HAP-1 (cell line): ENCODE measurements at regions not wholly inside any gene's neighbourhood (a gene's known extent, or its start where the extent isn't known, plus 50 kb on each side); places are given as distances from the start of the nearest gene placed in this dataset.
"Not testable (repeated sequence)": the region's sequence is repeated elsewhere in the genome, so short reads cannot be mapped to it uniquely, and the experiment has no call there.

ENCODE experiments used
- DNase-seq, 2 experiments: peaks; one replicate each; pipeline ENCODE4 v3.0.0-alpha.2; 2016 to 2020; ENCODE audit warnings: low spot score in 2 of 2
- H3K27me3 ChIP-seq: fragments of 250-450 bp; sonication (Bioruptor Pico); 2 replicates; pipeline ENCODE4 v1.5.1; 2020; ENCODE audit warnings: low read depth, mild to moderate bottlenecking, moderate library complexity
- H3K36me3 ChIP-seq: fragments of 250-450 bp; sonication (Bioruptor Pico); replicated peaks from 2 replicates; pipeline ENCODE4 v1.5.1; 2020; ENCODE audit warnings: mild to moderate bottlenecking
- H3K4me1 ChIP-seq: fragments of 250-450 bp; sonication (Bioruptor Pico); 2 replicates; pipeline ENCODE4 v1.5.1; 2020; ENCODE audit warnings: mild to moderate bottlenecking
- H3K4me3 ChIP-seq: fragments of 250-450 bp; sonication (Bioruptor Pico); 2 replicates; pipeline ENCODE4 v1.5.1; 2020; ENCODE audit warnings: mild to moderate bottlenecking, moderate library complexity
- H3K9me3 ChIP-seq: fragments of 250-450 bp; sonication (Bioruptor Pico); 2 replicates; pipeline ENCODE4 v1.5.1; 2020; ENCODE audit warnings: mild to moderate bottlenecking, moderate library complexity
- in situ Hi-C: fragments of 300-500 bp; cut with MboI; formaldehyde crosslinking; loops from 3 replicates; pipeline ENCODE4 v1.14.3; 2020; ENCODE audit warnings: low sequenced_read_pairs, inconsistent platforms, mixed read lengths

DNA sequence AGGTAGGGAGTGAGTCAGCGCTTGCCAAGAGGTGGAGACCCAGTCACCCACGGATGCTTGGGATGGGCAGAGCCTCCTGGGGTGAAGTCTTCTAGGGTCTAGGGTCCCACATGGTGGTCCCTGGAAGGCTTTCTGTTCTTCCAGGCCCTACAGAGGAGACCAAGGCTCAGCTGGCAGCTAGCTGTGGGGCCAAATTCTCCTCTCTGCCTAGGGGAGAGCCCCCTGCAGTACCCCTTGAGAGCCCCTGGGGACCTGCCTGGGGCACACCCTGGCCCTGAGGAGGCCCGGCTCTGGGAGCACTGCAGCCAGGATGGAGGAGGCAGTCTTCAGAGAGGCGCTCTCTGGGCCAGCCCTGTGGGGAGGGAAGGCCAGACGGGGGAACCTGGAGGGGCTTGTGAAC lies 128.6 kb upstream of the SMURF2 start:
- DNase-seq, H3K27me3 ChIP-seq, H3K36me3 ChIP-seq, H3K4me1 ChIP-seq, in situ Hi-C loops, H3K4me3 ChIP-seq, H3K9me3 ChIP-seq: not testable (repeated sequence)

DNA sequence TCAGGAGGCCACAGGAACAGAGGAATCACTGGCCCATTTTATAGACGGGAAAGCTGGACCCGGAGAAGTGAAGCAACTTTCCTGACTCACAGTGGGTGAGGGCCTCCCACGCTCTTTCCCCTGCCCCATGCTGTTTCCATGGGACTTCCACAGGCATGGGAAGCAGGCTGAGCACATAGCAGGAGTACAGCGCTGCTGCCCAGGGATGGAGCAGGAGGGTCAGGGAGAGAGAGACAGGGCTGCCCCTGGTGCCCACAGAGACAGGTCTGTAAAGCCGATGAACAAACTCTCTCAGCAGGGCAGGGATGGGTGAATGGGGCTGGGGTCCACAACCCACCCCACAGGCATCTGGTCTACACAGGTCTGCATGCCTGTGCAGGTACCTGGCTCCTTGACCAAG lies 128.1 kb upstream of the SMURF2 start:
- H3K27me3 ChIP-seq, H3K9me3 ChIP-seq, H3K36me3 ChIP-seq, H3K4me3 ChIP-seq, H3K4me1 ChIP-seq, in situ Hi-C loops, DNase-seq: not testable (repeated sequence)

GRCh38 chr17:64789061-64789445 lies 126.9 kb upstream of the SMURF2 start:
- in situ Hi-C loops, H3K4me1 ChIP-seq, H3K36me3 ChIP-seq, H3K4me3 ChIP-seq, H3K9me3 ChIP-seq, H3K27me3 ChIP-seq, DNase-seq: not testable (repeated sequence)

DNA sequence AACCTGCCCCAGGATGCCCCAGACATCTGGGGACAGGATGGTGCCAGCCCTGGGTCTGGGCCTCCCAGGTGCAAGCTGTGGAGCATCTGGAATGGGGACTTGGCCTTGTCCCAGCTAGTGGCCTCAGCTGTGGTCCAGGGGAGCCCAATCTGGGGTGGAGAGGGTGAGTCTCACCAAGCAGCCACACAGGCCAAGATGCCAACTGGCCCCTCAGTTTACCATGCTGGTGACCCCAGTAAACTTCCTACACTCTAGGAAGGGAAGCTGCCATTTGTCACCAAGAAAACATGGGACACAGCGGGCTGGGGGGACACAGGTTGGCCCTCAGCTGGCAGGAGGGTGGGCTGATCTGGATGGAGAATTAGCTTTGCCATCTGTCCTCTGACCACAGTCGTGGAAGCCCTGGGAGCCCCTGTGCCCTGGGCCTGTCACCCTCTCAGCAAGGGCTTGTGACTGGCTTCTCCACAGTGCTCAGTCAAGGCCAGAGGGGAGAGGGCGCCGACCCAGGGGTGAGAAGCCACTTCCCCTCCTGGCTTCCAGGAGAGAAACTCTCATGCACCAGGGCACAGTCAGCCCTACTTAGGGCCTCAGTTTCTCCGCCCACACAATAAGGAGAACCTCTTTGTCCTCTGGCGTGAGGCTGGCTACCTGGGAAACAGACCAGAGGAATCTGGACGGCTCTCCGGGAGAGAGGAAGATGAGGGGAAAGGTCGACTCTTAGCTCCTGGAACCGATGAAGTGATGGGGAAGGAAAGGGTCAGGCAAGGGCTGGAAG lies 126.4 kb upstream of the SMURF2 start:
- no peaks in the 10 kb centered on the region for H3K9me3 ChIP-seq
- no peaks in the 10 kb centered on the region for H3K27me3 ChIP-seq
- H3K36me3 ChIP-seq: no peaks in the 10 kb centered on the region
- in situ Hi-C loops: no loop called here
- no peak overlapping the region for H3K4me3 ChIP-seq
- H3K4me1 ChIP-seq: no peaks in the 10 kb centered on the region
- DNase-seq: no peak

DNA sequence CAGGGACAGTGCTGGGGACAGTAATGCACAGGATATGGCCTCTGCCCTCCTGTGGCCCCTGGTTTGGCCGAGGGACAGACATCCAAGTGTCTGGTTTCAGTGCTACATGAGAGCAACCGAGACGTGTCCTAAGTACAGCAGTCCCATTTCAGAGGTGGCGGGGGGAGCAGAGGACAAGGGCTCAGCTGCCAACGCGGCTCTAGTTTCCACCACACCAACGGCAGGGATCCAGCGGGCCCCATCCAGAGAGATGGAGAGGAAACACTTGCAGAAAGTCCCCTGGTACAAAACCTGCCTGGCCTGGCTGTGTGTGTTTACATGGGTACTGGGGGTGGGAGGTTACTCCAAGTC lies 125.8 kb upstream of the SMURF2 start:
- in situ Hi-C loops: no loop called here
- Histone ChIP-seq H3K4me3 (no peak overlapping the region), H3K36me3 (no peaks in the 10 kb centered on the region), H3K27me3 (no peaks in the 10 kb centered on the region), H3K9me3 (no peaks in the 10 kb centered on the region), H3K4me1 (no peaks in the 10 kb centered on the region)
- DNase-seq: no peak

DNA sequence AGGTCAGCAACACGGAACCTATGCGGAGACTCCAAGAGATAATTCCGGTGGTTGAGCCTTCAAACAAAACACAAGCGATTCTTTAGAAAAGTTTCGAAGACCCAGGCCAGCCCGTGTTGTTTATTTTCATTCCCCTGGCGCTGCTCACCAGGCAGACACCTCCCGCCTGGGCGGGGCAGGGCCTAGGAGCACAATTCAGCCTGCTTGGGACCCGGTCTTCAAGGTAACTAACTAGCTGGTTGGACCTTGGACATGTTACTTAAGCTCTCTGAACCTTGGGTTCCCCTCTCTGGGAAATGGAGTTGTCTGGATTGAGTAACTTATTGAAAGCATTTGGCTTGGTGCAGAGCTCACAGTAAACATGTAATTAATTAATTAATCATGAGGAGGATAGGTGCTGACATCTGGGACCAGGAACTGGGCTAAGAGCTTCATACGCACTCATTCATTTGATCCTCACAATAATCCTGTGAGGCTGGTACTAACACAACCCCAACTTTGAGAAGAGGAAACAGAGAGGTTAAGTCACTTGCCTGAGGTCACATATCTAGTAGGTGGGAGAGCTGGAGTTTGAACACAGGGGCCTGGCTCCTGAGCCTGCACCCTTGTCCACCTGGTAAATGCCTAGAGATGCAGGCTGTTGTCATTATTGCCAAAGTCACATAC lies 125.3 kb upstream of the SMURF2 start:
- in situ Hi-C loops: no loop called here
- Histone ChIP-seq H3K36me3 (no peaks in the 10 kb centered on the region), H3K9me3 (no peaks in the 10 kb centered on the region), H3K4me3 (no peak overlapping the region), H3K27me3 (no peaks in the 10 kb centered on the region), H3K4me1 (no peaks in the 10 kb centered on the region)
- no peak for DNase-seq

DNA sequence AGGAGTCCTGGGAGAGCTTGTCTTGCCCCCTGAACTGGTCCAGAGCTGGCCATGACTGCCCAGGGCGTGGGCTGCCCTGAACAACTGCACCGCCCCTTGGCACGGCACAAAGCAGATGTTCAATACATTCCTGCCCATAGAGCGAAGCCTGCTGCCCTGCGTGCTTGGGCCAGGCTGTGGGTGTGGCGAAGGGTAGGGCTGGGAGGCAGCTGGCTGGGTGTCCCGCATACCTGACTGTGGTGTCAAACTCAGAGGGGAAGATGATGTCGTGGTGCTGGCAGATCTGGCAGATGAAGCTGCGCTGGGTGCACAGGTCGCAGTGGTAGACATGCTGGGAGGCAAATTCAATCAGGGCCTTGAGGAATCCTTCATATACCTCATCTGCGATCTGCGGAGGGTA lies 124.2 kb upstream of the SMURF2 start:
- no peak for DNase-seq
- H3K4me3 ChIP-seq: no peak overlapping the region
- H3K9me3 ChIP-seq: no peaks in the 10 kb centered on the region
- in situ Hi-C loops: no loop called here
- no peaks in the 10 kb centered on the region for H3K36me3 ChIP-seq
- no peaks in the 10 kb centered on the region for H3K4me1 ChIP-seq
- no peaks in the 10 kb centered on the region for H3K27me3 ChIP-seq

DNA sequence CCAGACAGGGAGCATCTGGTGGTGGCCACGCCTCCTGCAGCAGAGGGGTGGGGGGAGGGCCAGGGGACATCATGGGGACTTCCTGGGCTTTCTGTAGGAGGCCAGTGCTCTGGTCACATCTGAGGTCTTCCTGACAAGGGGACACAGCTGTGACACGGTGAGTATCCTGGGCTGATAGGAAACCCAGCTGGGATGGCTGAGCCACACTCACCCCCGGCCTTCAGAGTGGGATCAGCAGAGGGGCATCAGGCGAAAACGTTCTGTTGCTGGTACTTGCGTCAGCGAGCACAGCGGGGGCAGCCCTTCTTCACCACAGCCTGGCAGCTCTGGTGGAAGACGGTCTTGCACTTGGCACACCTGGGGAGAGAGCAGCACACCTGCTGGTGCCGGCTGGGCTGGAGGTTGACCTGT lies 122.9 kb upstream of the SMURF2 start:
- Histone ChIP-seq H3K4me3 (no peak overlapping the region), H3K27me3 (no peaks in the 10 kb centered on the region), H3K9me3 (no peaks in the 10 kb centered on the region), H3K36me3 (no peaks in the 10 kb centered on the region), H3K4me1 (no peaks in the 10 kb centered on the region)
- DNase-seq: no peak
- in situ Hi-C loops: no loop called here

GRCh38 chr17:64784353-64785010 lies 122.4 kb upstream of the SMURF2 start:
- no peaks in the 10 kb centered on the region for H3K4me1 ChIP-seq
- no peak overlapping the region for H3K4me3 ChIP-seq
- H3K9me3 ChIP-seq: no peaks in the 10 kb centered on the region
- no peaks in the 10 kb centered on the region for H3K27me3 ChIP-seq
- in situ Hi-C loops: no loop called here
- DNase-seq: no peak
- H3K36me3 ChIP-seq: no peaks in the 10 kb centered on the region

GRCh38 chr17:64783556-64784352 lies 121.6 kb upstream of the SMURF2 start:
- in situ Hi-C loops: no loop called here
- no peak for DNase-seq
- Histone ChIP-seq H3K4me3 (no peak overlapping the region), H3K27me3 (no peaks in the 10 kb centered on the region), H3K4me1 (no peaks in the 10 kb centered on the region), H3K36me3 (no peaks in the 10 kb centered on the region), H3K9me3 (no peaks in the 10 kb centered on the region)

DNA sequence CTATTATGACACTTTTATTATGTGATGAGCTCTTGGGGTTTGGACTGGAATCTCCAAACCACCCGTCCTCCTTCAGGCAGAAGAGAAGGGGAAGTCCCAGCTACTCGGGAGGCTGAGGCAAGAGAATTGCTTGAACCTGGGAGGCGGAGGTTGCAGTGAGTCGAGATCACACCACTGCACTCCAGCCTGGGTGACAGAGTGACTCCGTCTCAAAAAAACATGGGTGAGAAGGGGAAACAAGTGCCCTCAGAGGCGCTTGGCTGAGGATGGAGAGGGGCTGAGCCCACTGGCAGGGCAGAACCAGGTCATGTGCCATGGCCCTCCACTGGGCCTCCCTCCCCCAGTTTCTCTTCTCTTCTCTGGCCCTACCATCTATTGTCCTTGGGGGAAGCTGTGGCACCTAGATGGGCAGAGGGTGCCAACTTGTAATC lies 120.9 kb upstream of the SMURF2 start:
- Histone ChIP-seq H3K9me3 (no peaks in the 10 kb centered on the region), H3K4me1 (no peaks in the 10 kb centered on the region), H3K4me3 (no peak overlapping the region), H3K36me3 (no peaks in the 10 kb centered on the region), H3K27me3 (no peaks in the 10 kb centered on the region)
- in situ Hi-C loops: no loop called here
- no peak for DNase-seq

DNA sequence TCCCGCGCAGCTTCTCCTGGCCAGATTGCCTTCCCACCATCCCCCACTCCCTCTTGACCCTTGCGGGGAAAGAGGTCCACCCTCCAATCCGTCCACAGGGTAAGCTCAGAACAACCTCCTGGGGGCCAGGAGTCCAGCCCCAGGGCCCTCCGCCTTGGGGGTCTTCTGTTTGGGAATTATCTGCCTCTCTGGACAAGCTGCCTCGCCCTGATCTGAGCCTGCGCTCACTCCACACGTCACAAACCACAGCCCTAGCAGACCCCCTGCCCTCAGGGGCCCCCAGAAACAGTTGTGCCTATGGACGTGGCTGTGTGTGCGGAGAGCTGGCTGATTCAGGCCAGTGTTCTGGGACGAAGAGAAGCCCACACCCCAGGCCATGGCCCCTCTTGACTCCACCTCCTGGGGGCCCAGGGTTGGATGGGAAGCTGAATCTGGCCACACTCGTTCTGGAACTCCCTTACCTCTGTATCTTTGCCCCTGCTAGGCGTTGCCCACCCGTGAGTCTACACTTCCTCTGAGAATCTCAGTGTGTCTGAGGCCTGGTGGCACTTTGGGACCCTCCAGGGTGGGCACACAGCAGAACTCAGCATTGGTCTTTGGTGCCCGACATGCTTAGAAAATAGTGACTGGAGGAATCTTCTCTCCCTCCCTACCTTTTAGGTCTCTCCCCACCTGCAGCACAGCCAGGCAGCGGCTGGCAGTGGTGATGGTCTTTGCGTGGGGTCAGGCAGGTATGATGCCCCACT lies 119.9 kb upstream of the SMURF2 start:
- DNase-seq: no peak
- peaks cover 3% of the 10 kb centered on the region for H3K4me1 ChIP-seq
- in situ Hi-C loops: no loop called here
- no peak overlapping the region for H3K4me3 ChIP-seq
- H3K36me3 ChIP-seq: no peaks in the 10 kb centered on the region
- H3K9me3 ChIP-seq: no peaks in the 10 kb centered on the region
- H3K27me3 ChIP-seq: no peaks in the 10 kb centered on the region

DNA sequence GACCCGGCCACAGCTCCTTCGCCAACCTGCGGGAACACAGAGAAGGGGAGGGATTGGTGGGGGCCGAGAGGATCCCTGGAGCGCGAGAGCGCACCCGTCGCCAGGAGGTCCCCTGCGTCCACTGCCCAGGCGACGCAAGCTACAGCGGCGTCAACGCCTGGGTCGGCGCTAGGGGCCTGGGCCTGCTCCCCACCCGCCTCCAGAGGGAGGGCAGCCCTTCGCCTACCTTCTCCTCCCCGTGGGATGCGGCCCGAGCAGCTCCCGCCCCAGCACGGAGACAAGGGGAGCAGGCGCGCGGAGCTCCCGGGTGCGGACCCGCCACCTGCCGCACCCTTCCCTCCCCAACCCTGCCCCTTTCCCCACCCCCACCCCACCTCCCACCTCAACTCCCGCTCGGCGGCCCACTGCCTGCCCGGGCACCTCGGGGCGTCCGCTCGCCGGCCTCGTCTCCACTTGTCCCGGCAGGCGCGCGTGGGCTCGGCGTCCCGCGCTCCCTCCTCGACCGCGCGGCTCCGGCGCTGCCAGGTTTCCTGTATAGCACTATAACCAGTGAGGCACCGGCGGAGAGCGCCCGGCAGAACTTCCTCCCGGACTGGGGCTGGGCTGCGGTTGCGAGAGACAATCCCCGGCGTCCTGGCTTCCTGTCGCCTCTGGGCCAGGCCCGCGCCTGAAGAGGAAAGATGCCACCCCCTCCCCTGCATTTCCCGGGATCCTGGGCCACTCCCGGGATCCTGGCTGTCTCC lies 119.1 kb upstream of the SMURF2 start:
- H3K27me3 ChIP-seq: no peaks in the 10 kb centered on the region
- in situ Hi-C loops: no loop called here
- H3K4me1 ChIP-seq: peaks cover 4% of the 10 kb centered on the region
- no peaks in the 10 kb centered on the region for H3K9me3 ChIP-seq
- no peak overlapping the region for H3K4me3 ChIP-seq
- H3K36me3 ChIP-seq: no peaks in the 10 kb centered on the region
- DNase-seq: peak in 1 of 2 experiments; percentile 28
